A549 (cell line): ENCODE measurements at regions not wholly inside any gene's neighbourhood (a gene's known extent, or its start where the extent isn't known, plus 50 kb on each side); places are given as distances from the start of the nearest gene placed in this dataset.

Source experiments
- CBX2 ChIP-seq: fragments of 200-600 bp; sonication (generic); IDR thresholded peaks from 2 replicates; pipeline ENCODE4 v1.6.1; 2016; ENCODE audit warnings: low read depth, mild to moderate bottlenecking, borderline replicate concordance
- CBX8 ChIP-seq: fragments of 200-600 bp; sonication (generic); IDR thresholded peaks from 2 replicates; pipeline ENCODE4 v1.6.1; 2016
- CTCF ChIP-seq: fragments of >200 bp; sonication (Bioruptor Twin); formaldehyde crosslinking; IDR thresholded peaks from 3 replicates; pipeline ENCODE4 v1.5.1; 2016
- ELK1 ChIP-seq: fragments of 150-350 bp; IDR thresholded peaks from 2 replicates; pipeline ENCODE4 v1.6.1; 2014; ENCODE audit warnings: low read depth, mild to moderate bottlenecking, low read length
- EP300 ChIP-seq, 2 experiments: fragments of >200 bp; sonication (Bioruptor Twin); formaldehyde crosslinking; IDR thresholded peaks; 2 replicates in 1 of 2; 3 replicates in 1 of 2; pipeline ENCODE4 v1.6.1; 2016 to 2017
- ESRRA ChIP-seq: fragments of 150-350 bp; IDR thresholded peaks from 2 replicates; pipeline ENCODE4 v1.6.1; 2014; ENCODE audit warnings: mild to moderate bottlenecking, low read length, borderline replicate concordance
- JUNB ChIP-seq: fragments of >200 bp; sonication (Bioruptor Twin); formaldehyde crosslinking; IDR thresholded peaks from 2 replicates; pipeline ENCODE4 v1.6.1; 2016
- MAX ChIP-seq: IDR thresholded peaks from 2 replicates; pipeline ENCODE4 v1.6.1; 2012
- SREBF2 ChIP-seq: fragments of 450-650 bp; IDR thresholded peaks from 2 replicates; pipeline ENCODE4 v1.6.1; 2014; ENCODE audit warnings: mild to moderate bottlenecking, moderate library complexity

GRCh38 chr4:178385481-178385880 lies 943.2 kb upstream of the AGA start:
- no peak for TF ChIP-seq JUNB
- TF ChIP-seq MAX = no peak
- TF ChIP-seq ELK1 = no peak
- no peak for TF ChIP-seq ESRRA
- no peak for TF ChIP-seq CTCF
- TF ChIP-seq EP300 (IDR thresholded peaks at IDR 0.05) = no peak
- no peak for TF ChIP-seq SREBF2
- no peak for TF ChIP-seq CBX8
- TF ChIP-seq CBX2 = no peak
